ENCODE measurements at regions not wholly inside any gene's neighbourhood (a gene's known extent, or its start where the extent isn't known, plus 50 kb on each side); places are given as distances from the start of the nearest gene placed in this dataset.

DNA sequence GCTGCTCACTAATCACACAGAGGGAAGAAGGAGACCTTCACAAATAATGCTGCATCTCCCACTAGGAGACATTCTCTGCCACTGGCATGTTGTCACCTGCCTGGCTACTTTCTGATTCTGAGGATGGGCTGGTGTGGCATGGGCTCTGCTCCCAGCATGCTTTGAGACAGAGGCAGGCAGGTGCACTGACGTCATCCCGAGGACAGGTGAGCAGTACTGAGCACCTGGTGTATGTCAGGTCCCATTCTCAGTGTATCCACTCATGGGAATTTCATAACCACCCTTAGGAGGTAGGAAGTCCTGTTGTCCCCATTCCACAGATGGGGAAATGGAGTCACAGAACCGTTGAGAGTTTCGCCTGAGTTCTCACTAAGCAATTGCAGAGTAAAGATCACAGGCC, 597.9 kb downstream of the VRK1 start:
- Histone ChIP-seq H3K4me2 (ENCODE audit: unreplicated experiment) (no peak overlapping the region), H3K4me3 (no peak overlapping the region), H3K9ac (no peak overlapping the region), H3K36me3 (ENCODE audit: low read depth) (no peaks in the 10 kb centered on the region), H4K20me1 (ENCODE audit: insufficient read depth) (no peaks in the 10 kb centered on the region), H3K4me1 (ENCODE audit: insufficient read depth) (no peaks in the 10 kb centered on the region), H2AFZ (no peak overlapping the region), H3K79me2 (ENCODE audit: insufficient read depth) (no peaks in the 10 kb centered on the region), H3K9me3 (ENCODE audit: low read depth) (no peaks in the 10 kb centered on the region), H3K27me3 (replicated peaks; ENCODE audit: insufficient read depth) (no peaks in the 10 kb centered on the region), H3F3A (ENCODE audit: insufficient read depth) (no peaks in the 10 kb centered on the region), H3K9me2 (ENCODE audit: insufficient read depth) (no peaks in the 10 kb centered on the region), H3K27ac (no peak overlapping the region)
- WGBS, 2 experiments (ENCODE audit: low coverage in 1 of 2, low lambda C conversion rate in 2 of 2, missing lambda C conversion rate in 2 of 2) = 38 to 55% methylated on average over 4 of the region's 4 CpGs
- TF ChIP-seq EZH2phosphoT487 (IDR thresholded peaks at IDR 0.05; ENCODE audit: insufficient read depth, low read depth) (no peak), EZH2 (IDR thresholded peaks at IDR 0.05; ENCODE audit: insufficient read depth, poor library complexity, severe bottlenecking) (no peak)
- in situ Hi-C loops (cut with MboI) = no loop called here
- DNase-seq = no peak

- Histone ChIP-seq H2AFZ (no peak overlapping the region), H3K9me3 (ENCODE audit: low read depth) (no peaks in the 10 kb centered on the region), H3K4me1 (ENCODE audit: insufficient read depth) (no peaks in the 10 kb centered on the region), H3K27ac (no peak overlapping the region), H4K20me1 (ENCODE audit: insufficient read depth) (no peaks in the 10 kb centered on the region), H3K4me2 (ENCODE audit: unreplicated experiment) (no peak overlapping the region), H3K9ac (no peak overlapping the region), H3K9me2 (ENCODE audit: insufficient read depth) (no peaks in the 10 kb centered on the region), H3F3A (ENCODE audit: insufficient read depth) (no peaks in the 10 kb centered on the region), H3K36me3 (ENCODE audit: low read depth) (no peaks in the 10 kb centered on the region), H3K79me2 (ENCODE audit: insufficient read depth) (no peaks in the 10 kb centered on the region), H3K27me3 (replicated peaks; ENCODE audit: insufficient read depth) (no peaks in the 10 kb centered on the region), H3K4me3 (no peak overlapping the region)
- WGBS, 2 experiments (ENCODE audit: low coverage in 1 of 2, low lambda C conversion rate in 2 of 2, missing lambda C conversion rate in 2 of 2) = 40 to 48% methylated on average over 7 of the region's 7 CpGs
- TF ChIP-seq EZH2 (IDR thresholded peaks at IDR 0.05; ENCODE audit: insufficient read depth, poor library complexity, severe bottlenecking) (no peak), EZH2phosphoT487 (IDR thresholded peaks at IDR 0.05; ENCODE audit: insufficient read depth, low read depth) (no peak)
- in situ Hi-C loops (cut with MboI) = no loop called here
- no peak for DNase-seq
Measured at GRCh38 chr14:97401714-97402113, 604.5 kb downstream of the VRK1 start.

GRCh38 chr14:97402279-97402678, 605.1 kb downstream of the VRK1 start:
- no peaks in the 10 kb centered on the region for H3K4me1 ChIP-seq (ENCODE audit: insufficient read depth)
- TF ChIP-seq EZH2phosphoT487 (IDR thresholded peaks at IDR 0.05; ENCODE audit: insufficient read depth, low read depth) (no peak), EZH2 (IDR thresholded peaks at IDR 0.05; ENCODE audit: insufficient read depth, poor library complexity, severe bottlenecking) (no peak)
- no peak overlapping the region for H3K9ac ChIP-seq
- no peaks in the 10 kb centered on the region for H3K36me3 ChIP-seq (ENCODE audit: low read depth)
- no peaks in the 10 kb centered on the region for H3K9me3 ChIP-seq (ENCODE audit: low read depth)
- no peaks in the 10 kb centered on the region for H3F3A ChIP-seq (ENCODE audit: insufficient read depth)
- H3K79me2 ChIP-seq (ENCODE audit: insufficient read depth) = no peaks in the 10 kb centered on the region
- in situ Hi-C loops (cut with MboI) = no loop called here
- H3K9me2 ChIP-seq (ENCODE audit: insufficient read depth) = no peaks in the 10 kb centered on the region
- WGBS, 2 experiments (ENCODE audit: low coverage in 1 of 2, low lambda C conversion rate in 2 of 2, missing lambda C conversion rate in 2 of 2) = 9 to 15% methylated on average over 2 of the region's 2 CpGs
- no peak for DNase-seq
- H3K27me3 ChIP-seq (replicated peaks; ENCODE audit: insufficient read depth) = no peaks in the 10 kb centered on the region
- no peak overlapping the region for H3K4me3 ChIP-seq
- no peak overlapping the region for H2AFZ ChIP-seq
- no peak overlapping the region for H3K27ac ChIP-seq
- H4K20me1 ChIP-seq (ENCODE audit: insufficient read depth) = no peaks in the 10 kb centered on the region
- H3K4me2 ChIP-seq (ENCODE audit: unreplicated experiment) = no peak overlapping the region

DNA sequence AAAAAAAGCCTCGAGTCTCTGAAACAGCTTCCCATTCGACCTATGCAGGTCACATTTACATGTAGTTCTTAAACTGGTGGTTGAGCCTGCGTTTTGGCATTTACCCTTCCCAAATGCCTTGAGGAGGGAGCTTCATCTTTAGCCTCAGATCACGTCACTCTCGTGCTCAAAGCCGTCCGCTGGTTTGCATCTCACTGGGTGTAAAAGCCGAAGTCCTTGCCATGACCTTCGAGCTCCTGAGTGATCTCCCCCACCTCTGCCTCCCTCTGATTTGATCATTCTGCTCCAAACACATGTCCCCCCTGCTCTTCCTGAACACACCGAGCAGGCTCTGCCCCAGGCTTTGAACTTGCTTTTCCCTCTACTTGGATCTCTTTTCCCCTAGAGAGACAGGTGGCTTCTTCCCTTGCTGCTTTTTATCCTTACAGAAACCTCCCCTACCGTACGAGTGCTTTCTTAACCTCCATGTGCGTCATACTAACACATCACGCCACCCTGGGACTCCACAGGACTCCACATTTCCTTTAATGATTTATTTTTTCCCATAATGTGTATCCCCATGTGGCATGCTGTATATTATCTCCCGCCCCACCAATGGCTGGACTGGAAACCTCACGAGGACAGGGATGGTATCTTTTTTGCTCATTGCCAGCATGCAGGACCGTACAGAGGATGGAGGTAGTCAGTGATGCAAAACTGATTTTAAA, 610.7 kb downstream of the VRK1 start:
- Histone ChIP-seq H3K9ac (no peak overlapping the region), H3F3A (ENCODE audit: insufficient read depth) (no peaks in the 10 kb centered on the region)

More for the DNA sequence above, 610.7 kb downstream of the VRK1 start:
- H3K36me3 ChIP-seq (ENCODE audit: low read depth) = no peaks in the 10 kb centered on the region
- H3K9me2 ChIP-seq (ENCODE audit: insufficient read depth) = no peaks in the 10 kb centered on the region
- no peaks in the 10 kb centered on the region for H3K4me1 ChIP-seq (ENCODE audit: insufficient read depth)
- H3K9me3 ChIP-seq (ENCODE audit: low read depth) = no peaks in the 10 kb centered on the region
- DNase-seq = no peak
- no peak overlapping the region for H2AFZ ChIP-seq
- no peaks in the 10 kb centered on the region for H3K27me3 ChIP-seq (replicated peaks; ENCODE audit: insufficient read depth)
- no peak overlapping the region for H3K27ac ChIP-seq
- 54 to 58% methylated on average over 17 of the region's 17 CpGs for WGBS, 2 experiments (ENCODE audit: low coverage in 1 of 2, low lambda C conversion rate in 2 of 2, missing lambda C conversion rate in 2 of 2)
- no peak overlapping the region for H3K4me2 ChIP-seq (ENCODE audit: unreplicated experiment)
- H3K79me2 ChIP-seq (ENCODE audit: insufficient read depth) = no peaks in the 10 kb centered on the region
- in situ Hi-C loops (cut with MboI) = no loop called here
- no peak for TF ChIP-seq EZH2 (IDR thresholded peaks at IDR 0.05; ENCODE audit: insufficient read depth, poor library complexity, severe bottlenecking)
- TF ChIP-seq EZH2phosphoT487 (IDR thresholded peaks at IDR 0.05; ENCODE audit: insufficient read depth, low read depth) = no peak
- no peaks in the 10 kb centered on the region for H4K20me1 ChIP-seq (ENCODE audit: insufficient read depth)
- no peak overlapping the region for H3K4me3 ChIP-seq

All from GM23248 (cell line).